ENCODE measurements at regions not wholly inside any gene's neighbourhood (a gene's known extent, or its start where the extent isn't known, plus 50 kb on each side); places are given as distances from the start of the nearest gene placed in this dataset.
"Not testable (repeated sequence)": the region's sequence is repeated elsewhere in the genome, so short reads cannot be mapped to it uniquely, and the experiment has no call there.

DNA sequence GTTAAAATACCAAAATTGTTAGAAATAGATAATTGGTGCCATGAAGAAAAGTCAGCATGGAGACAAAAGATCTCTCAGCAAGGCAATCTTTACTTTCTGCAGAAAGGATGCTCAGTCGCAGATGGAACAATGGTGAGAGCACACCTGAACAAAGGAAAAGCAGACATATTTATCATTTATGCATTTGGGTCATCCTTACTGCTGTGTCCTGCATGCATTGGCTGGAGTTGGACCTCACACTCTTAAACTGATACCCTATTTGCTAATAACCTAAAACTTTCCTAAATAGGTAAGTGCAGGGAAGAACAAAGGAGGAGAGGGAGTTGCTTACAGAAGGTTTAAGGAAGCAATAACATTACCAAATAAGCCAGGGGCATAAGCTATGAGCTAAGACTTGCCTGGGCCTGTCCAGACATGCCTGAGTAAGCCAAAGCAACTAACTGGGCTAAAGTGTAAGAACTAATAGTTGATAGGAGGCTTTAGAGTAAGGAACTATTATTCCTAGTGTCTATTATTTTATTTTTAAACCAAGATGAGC, 96.1 kb upstream of the GPR6 start:
- TF ChIP-seq, protein P1, sequence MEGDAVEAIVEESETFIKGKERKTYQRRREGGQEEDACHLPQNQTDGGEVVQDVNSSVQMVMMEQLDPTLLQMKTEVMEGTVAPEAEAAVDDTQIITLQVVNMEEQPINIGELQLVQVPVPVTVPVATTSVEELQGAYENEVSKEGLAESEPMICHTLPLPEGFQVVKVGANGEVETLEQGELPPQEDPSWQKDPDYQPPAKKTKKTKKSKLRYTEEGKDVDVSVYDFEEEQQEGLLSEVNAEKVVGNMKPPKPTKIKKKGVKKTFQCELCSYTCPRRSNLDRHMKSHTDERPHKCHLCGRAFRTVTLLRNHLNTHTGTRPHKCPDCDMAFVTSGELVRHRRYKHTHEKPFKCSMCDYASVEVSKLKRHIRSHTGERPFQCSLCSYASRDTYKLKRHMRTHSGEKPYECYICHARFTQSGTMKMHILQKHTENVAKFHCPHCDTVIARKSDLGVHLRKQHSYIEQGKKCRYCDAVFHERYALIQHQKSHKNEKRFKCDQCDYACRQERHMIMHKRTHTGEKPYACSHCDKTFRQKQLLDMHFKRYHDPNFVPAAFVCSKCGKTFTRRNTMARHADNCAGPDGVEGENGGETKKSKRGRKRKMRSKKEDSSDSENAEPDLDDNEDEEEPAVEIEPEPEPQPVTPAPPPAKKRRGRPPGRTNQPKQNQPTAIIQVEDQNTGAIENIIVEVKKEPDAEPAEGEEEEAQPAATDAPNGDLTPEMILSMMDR (IDR thresholded peaks at IDR 0.05; ENCODE audit: borderline replicate concordance, extremely low read depth, low read length, poor library complexity, severe bottlenecking), result not testable (repeated sequence)
- not testable (repeated sequence) for TF ChIP-seq EZH2 (IDR thresholded peaks at IDR 0.05; ENCODE audit: borderline replicate concordance, low read depth, low read length, severe bottlenecking)

Data from DND-41 (cell line).